GM12878 (cell line): ENCODE measurements at regions not wholly inside any gene's neighbourhood (a gene's known extent, or its start where the extent isn't known, plus 50 kb on each side); places are given as distances from the start of the nearest gene placed in this dataset.

Source experiments
- ATAC-seq: fragments of 200-7000 bp; cut with Tn5 transposase; 3 replicates; pipeline ENCODE4 v1.9.1; 2020; ENCODE audit warnings: mild to moderate bottlenecking, moderate library complexity
- BruUV-seq: library from RNA; stranded (reverse); fragments of 400-500 nt; replicated peaks from 2 replicates; lab custom pipeline; 2021; lab: Mats Ljungman, UMichigan
- CTCF ChIA-PET: fragments of 300-600 bp; sonication (Branson Sonifier 250); formaldehyde crosslinking; extraction: SDS; loops from one replicate; lab custom pipeline; 2021; ENCODE audit warnings: inconsistent platforms; lab: Yijun Ruan, JAX
- POLR2A ChIA-PET: fragments of 350-600 bp; formaldehyde crosslinking; extraction: SDS; loops from one replicate; lab custom pipeline; 2021; ENCODE audit warnings: inconsistent platforms; lab: Charles Lee
- RAD21 ChIA-PET: fragments of 300-600 bp; sonication (Branson Sonifier 250); formaldehyde crosslinking; loops from one replicate; lab custom pipeline; 2023; ENCODE audit warnings: antibody characterized with exemption; ENCODE audit not compliant: unreplicated experiment; lab: Charles Lee
- SMC1A ChIA-PET: fragments of 300-600 bp; sonication (Branson Sonifier 250); formaldehyde crosslinking; loops from one replicate; lab custom pipeline; 2023; ENCODE audit not compliant: unreplicated experiment, uncharacterized antibody; lab: Charles Lee
- DNase-seq: peaks from one replicate; pipeline ENCODE4 v3.0.0-alpha.2; 2011; ENCODE audit warnings: low read depth, low spot score
- FAIRE-seq: peaks from 3 replicates; lab custom pipeline; 2011; peaks lifted over from hg19 to GRCh38; lab: Jason Lieb, UNC
- H2AFZ ChIP-seq: 2 replicates; pipeline ENCODE4 v1.6.0; 2011; ENCODE audit warnings: low read depth, low read length, control low read depth; ENCODE audit not compliant: control insufficient read depth
- H3K27ac ChIP-seq: 2 replicates; pipeline ENCODE4 v1.5.1; 2011; ENCODE audit warnings: control low read depth; ENCODE audit not compliant: control insufficient read depth, insufficient read depth
- H3K27me3 ChIP-seq, 2 experiments: replicated peaks in 1 of 2; 2 replicates each; pipeline versions ENCODE4 v1.6.0 to v1.6.1; 2011; ENCODE audit warnings: low read length in 1 of 2; ENCODE audit not compliant: control insufficient read depth in 2 of 2, insufficient read depth in 2 of 2
- H3K36me3 ChIP-seq, 2 experiments: 2 replicates each; pipeline ENCODE4 v1.5.1; 2011; ENCODE audit warnings: low read length in 1 of 2; ENCODE audit not compliant: control insufficient read depth in 2 of 2, insufficient read depth in 2 of 2
- H3K4me1 ChIP-seq: 2 replicates; pipeline ENCODE4 v1.6.1; 2011; ENCODE audit warnings: mild to moderate bottlenecking, low read length, moderate library complexity, mixed read lengths; ENCODE audit not compliant: control insufficient read depth, insufficient read depth
- H3K4me2 ChIP-seq: 2 replicates; pipeline ENCODE4 v1.6.0; 2011; ENCODE audit warnings: control low read depth; ENCODE audit not compliant: control insufficient read depth, insufficient read depth
- H3K4me3 ChIP-seq: fragments of 200-600 bp; sonication (generic); 2 replicates; pipeline ENCODE4 v1.5.1; 2016
- H3K79me2 ChIP-seq: 2 replicates; pipeline ENCODE4 v1.6.0; 2011; ENCODE audit warnings: low read length; ENCODE audit not compliant: control insufficient read depth, insufficient read depth
- H3K9ac ChIP-seq: 2 replicates; pipeline ENCODE4 v1.8.0; 2011; ENCODE audit warnings: low read length, control low read depth, mixed read lengths; ENCODE audit not compliant: control insufficient read depth, insufficient read depth
- H3K9me3 ChIP-seq: replicated peaks from 3 replicates; pipeline ENCODE4 v1.5.1; 2011; ENCODE audit warnings: mild to moderate bottlenecking, low read length; ENCODE audit not compliant: control insufficient read depth, insufficient read depth
- H4K20me1 ChIP-seq: 2 replicates; pipeline ENCODE4 v1.6.0; 2011; ENCODE audit not compliant: control insufficient read depth, insufficient read depth
- BCL3 ChIP-seq: IDR thresholded peaks from 2 replicates; pipeline ENCODE4 v1.6.1; 2011; ENCODE audit warnings: borderline replicate concordance, low read depth, mild to moderate bottlenecking, moderate library complexity, low read length; ENCODE audit not compliant: insufficient read depth, poor library complexity, severe bottlenecking
- CEBPB ChIP-seq, 2 experiments: fragments of 150-350 bp in 1 of 2; IDR thresholded peaks; 2 replicates each; pipeline ENCODE4 v1.6.1; 2012 to 2014; ENCODE audit warnings: low read depth in 2 of 2, low read length in 2 of 2, borderline replicate concordance in 1 of 2, inconsistent platforms in 1 of 2
- CREM ChIP-seq: IDR thresholded peaks from 2 replicates; pipeline ENCODE4 v1.6.1; 2014; ENCODE audit warnings: antibody characterized with exemption, low read depth
- CTCF ChIP-seq, 3 experiments: IDR thresholded peaks in 2 of 3; conservative IDR thresholded peaks in 1 of 3; 2 replicates each; pipeline ENCODE4 v1.5.1; 2011; ENCODE audit warnings: low read depth in 3 of 3, low read length in 3 of 3, mild to moderate bottlenecking in 3 of 3, control low read depth in 2 of 3, moderate library complexity in 2 of 3, inconsistent platforms in 1 of 3, mixed read lengths in 1 of 3; ENCODE audit not compliant: control insufficient read depth in 2 of 3, insufficient read depth in 1 of 3; ENCODE audit errors: extremely low read depth in 1 of 3
- FOXM1 ChIP-seq: IDR thresholded peaks from 2 replicates; pipeline ENCODE4 v1.6.1; 2012; ENCODE audit warnings: low read depth, mild to moderate bottlenecking, inconsistent platforms, low read length, moderate library complexity
- KLF5 ChIP-seq: fragments of 450-650 bp; IDR thresholded peaks from 2 replicates; pipeline ENCODE4 v1.6.1; 2014; ENCODE audit warnings: mild to moderate bottlenecking; ENCODE audit not compliant: partially characterized antibody
- PAX8 ChIP-seq: fragments of 450-650 bp; IDR thresholded peaks from 2 replicates; pipeline ENCODE4 v1.6.1; 2017; ENCODE audit warnings: mild to moderate bottlenecking, moderate library complexity
- RELB ChIP-seq: fragments of 450-650 bp; IDR thresholded peaks from 2 replicates; pipeline ENCODE4 v1.6.1; 2017; ENCODE audit warnings: low read depth, mild to moderate bottlenecking, moderate library complexity
- TARDBP ChIP-seq: IDR thresholded peaks from 2 replicates; pipeline ENCODE4 v1.6.1; 2016; ENCODE audit warnings: borderline replicate concordance
- ZBTB4 ChIP-seq: fragments of 450-650 bp; formaldehyde crosslinking; IDR thresholded peaks from 2 replicates; pipeline ENCODE4 v1.4.0; 2022; ENCODE audit warnings: mild to moderate bottlenecking, moderate library complexity
- WGBS: methylation state at CpG from one replicate; pipeline ENCODE4 v1.1.6; 2016; ENCODE audit warnings: low lambda C conversion rate; ENCODE audit not compliant: insufficient replicate concordance, insufficient coverage; ENCODE audit errors: missing lambda C conversion rate; 5-methylcytosine and 5-hydroxymethylcytosine counted together
- in situ Hi-C: fragments of 300-500 bp; cut with MboI; formaldehyde crosslinking; loops from 9 replicates; pipeline ENCODE4 v1.14.3; 2018; ENCODE audit warnings: mixed read lengths
- intact Hi-C: fragments of 100-400 bp; cut with micrococcal nuclease; formaldehyde crosslinking; loops from one replicate; pipeline ENCODE4 v1.14.2; 2022; ENCODE audit not compliant: unreplicated experiment

- no peaks in the 10 kb centered on the region for H3K36me3 ChIP-seq
- H3K9ac ChIP-seq = no peak overlapping the region
- no TSS peak for BruUV-seq
- ChIA-PET SMC1A (no interaction called here), RAD21 (no interaction called here), POLR2A (no interaction called here)
- no peak overlapping the region for H3K4me3 ChIP-seq
- no peaks in the 10 kb centered on the region for H4K20me1 ChIP-seq
- no peaks in the 10 kb centered on the region for H3K9me3 ChIP-seq
- no peak overlapping the region for H3K27ac ChIP-seq
- ATAC-seq = no peak
- H3K4me2 ChIP-seq = no peak overlapping the region
- no peak for TF ChIP-seq CEBPB (IDR thresholded peaks at IDR 0.05; ENCODE audit: borderline replicate concordance in 1 of 2, low read depth in 2 of 2, low read length in 2 of 2)
- TF ChIP-seq CTCF (IDR thresholded peaks at IDR 0.05 in 2 of 3, conservative IDR thresholded peaks at IDR 0.05 in 1 of 3; ENCODE audit: control insufficient read depth in 2 of 3, extremely low read depth in 1 of 3, insufficient read depth in 1 of 3, low read depth in 3 of 3, low read length in 3 of 3) = no peak
- TF ChIP-seq PAX8 = no peak
- no peak for TF ChIP-seq CREM
- TF ChIP-seq RELB = no peak
- no peak for TF ChIP-seq TARDBP
- no peak for TF ChIP-seq KLF5
- TF ChIP-seq BCL3 = no peak
- TF ChIP-seq ZBTB4 (CRISPR knock-in tag) = no peak
- no peak for TF ChIP-seq FOXM1
- TF ChIP-seq, all 136 proteins: peak for 0
- no peaks in the 10 kb centered on the region for H3K4me1 ChIP-seq
- no peaks in the 10 kb centered on the region for H3K27me3 ChIP-seq
- in situ Hi-C loops (no loop called here), intact Hi-C loops (no loop called here)
- CTCF ChIA-PET = no interaction called here
- H2AFZ ChIP-seq = no peak overlapping the region
- no peaks in the 10 kb centered on the region for H3K79me2 ChIP-seq
- FAIRE-seq (no peak), DNase-seq (no peak)
- WGBS = 19% methylated on average over 4 of the region's 4 CpGs
Observed at GRCh38 chr5:19266791-19267190, 721.2 kb downstream of the CDH18 start.
